Hematopoietic multipotent progenitor cell treated with erythropoietin and hydrocortisone succinate and interleukin-3 and kit ligand, for 6 days (in vitro differentiated cells): ENCODE measurements at regions not wholly inside any gene's neighbourhood (a gene's known extent, or its start where the extent isn't known, plus 50 kb on each side); places are given as distances from the start of the nearest gene placed in this dataset.

Source experiments
- DNase-seq: peaks from one replicate; pipeline ENCODE4 v3.0.0-alpha.2; 2015

GRCh38 chr10:2300231-2300630 is 562.9 kb upstream of the ADARB2 start:
- no peak for DNase-seq

- DNase-seq = no peak
Measured at GRCh38 chr10:2296179-2296891, 559.0 kb upstream of the ADARB2 start.

GRCh38 chr10:2294739-2295138 is 557.4 kb upstream of the ADARB2 start:
- DNase-seq = no peak

GRCh38 chr10:2284071-2284470 is 546.7 kb upstream of the ADARB2 start:
- DNase-seq = no peak

- DNase-seq = no peak
Measured at GRCh38 chr10:2282202-2282601, 544.9 kb upstream of the ADARB2 start.

GRCh38 chr10:2280713-2281300 is 543.5 kb upstream of the ADARB2 start:
- DNase-seq = no peak

GRCh38 chr10:2279711-2280110 is 542.4 kb upstream of the ADARB2 start:
- DNase-seq = no peak

GRCh38 chr10:2278363-2278762 is 541.0 kb upstream of the ADARB2 start:
- DNase-seq = no peak

GRCh38 chr10:2263561-2263960 is 526.2 kb upstream of the ADARB2 start:
- DNase-seq = peak; percentile 13

GRCh38 chr10:2262878-2263277 is 525.6 kb upstream of the ADARB2 start:
- DNase-seq = no peak

- DNase-seq = no peak
Measured at GRCh38 chr10:2262333-2262732, 525.0 kb upstream of the ADARB2 start.

GRCh38 chr10:2256241-2256640 is 518.9 kb upstream of the ADARB2 start:
- no peak for DNase-seq

- DNase-seq = no peak
Measured at GRCh38 chr10:2252096-2252495, 514.8 kb upstream of the ADARB2 start.

- no peak for DNase-seq
Measured at GRCh38 chr10:2251631-2252030, 514.3 kb upstream of the ADARB2 start.

GRCh38 chr10:2246747-2247146 is 509.4 kb upstream of the ADARB2 start:
- no peak for DNase-seq

- DNase-seq = no peak
Measured at GRCh38 chr10:2245580-2245979, 508.3 kb upstream of the ADARB2 start.

- no peak for DNase-seq
Measured at GRCh38 chr10:2244471-2244870, 507.1 kb upstream of the ADARB2 start.

GRCh38 chr10:2236876-2237275 is 499.6 kb upstream of the ADARB2 start:
- no peak for DNase-seq

GRCh38 chr10:2232479-2232878 is 495.2 kb upstream of the ADARB2 start:
- no peak for DNase-seq

GRCh38 chr10:2230478-2230877 is 493.2 kb upstream of the ADARB2 start:
- no peak for DNase-seq

- no peak for DNase-seq
Measured at GRCh38 chr10:2228320-2228901, 491.1 kb upstream of the ADARB2 start.

GRCh38 chr10:2225609-2226008 is 488.3 kb upstream of the ADARB2 start:
- no peak for DNase-seq

GRCh38 chr10:2223548-2224320 is 486.4 kb upstream of the ADARB2 start:
- no peak for DNase-seq

GRCh38 chr10:2222631-2223030 is 485.3 kb upstream of the ADARB2 start:
- DNase-seq = no peak
